ENCODE measurements at regions not wholly inside any gene's neighbourhood (a gene's known extent, or its start where the extent isn't known, plus 50 kb on each side); places are given as distances from the start of the nearest gene placed in this dataset.

DNA sequence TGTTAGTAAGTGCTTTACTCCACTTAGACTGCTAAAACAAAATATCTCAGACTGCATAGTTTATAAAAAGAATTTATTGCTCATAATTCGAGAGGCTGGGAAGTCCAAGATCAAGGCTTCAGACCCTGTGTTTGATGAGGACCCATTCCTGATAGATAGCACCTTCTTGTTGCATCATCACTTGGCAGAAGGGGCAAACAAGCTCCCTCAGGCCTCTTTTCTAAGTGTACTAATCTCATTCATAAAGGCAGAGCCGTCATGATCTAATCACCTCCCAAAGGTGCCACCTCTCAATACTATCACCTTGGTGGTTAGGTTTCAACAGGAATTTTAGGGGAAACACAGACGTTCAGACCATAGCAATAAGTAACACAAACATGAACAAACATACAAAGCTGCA is 55.4 kb downstream of the CRPPA start:
- no peak for TF ChIP-seq POLR2A (IDR thresholded peaks at IDR 0.05)
- TF ChIP-seq, protein P1, sequence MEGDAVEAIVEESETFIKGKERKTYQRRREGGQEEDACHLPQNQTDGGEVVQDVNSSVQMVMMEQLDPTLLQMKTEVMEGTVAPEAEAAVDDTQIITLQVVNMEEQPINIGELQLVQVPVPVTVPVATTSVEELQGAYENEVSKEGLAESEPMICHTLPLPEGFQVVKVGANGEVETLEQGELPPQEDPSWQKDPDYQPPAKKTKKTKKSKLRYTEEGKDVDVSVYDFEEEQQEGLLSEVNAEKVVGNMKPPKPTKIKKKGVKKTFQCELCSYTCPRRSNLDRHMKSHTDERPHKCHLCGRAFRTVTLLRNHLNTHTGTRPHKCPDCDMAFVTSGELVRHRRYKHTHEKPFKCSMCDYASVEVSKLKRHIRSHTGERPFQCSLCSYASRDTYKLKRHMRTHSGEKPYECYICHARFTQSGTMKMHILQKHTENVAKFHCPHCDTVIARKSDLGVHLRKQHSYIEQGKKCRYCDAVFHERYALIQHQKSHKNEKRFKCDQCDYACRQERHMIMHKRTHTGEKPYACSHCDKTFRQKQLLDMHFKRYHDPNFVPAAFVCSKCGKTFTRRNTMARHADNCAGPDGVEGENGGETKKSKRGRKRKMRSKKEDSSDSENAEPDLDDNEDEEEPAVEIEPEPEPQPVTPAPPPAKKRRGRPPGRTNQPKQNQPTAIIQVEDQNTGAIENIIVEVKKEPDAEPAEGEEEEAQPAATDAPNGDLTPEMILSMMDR (IDR thresholded peaks at IDR 0.05) = no peak

All from prostate gland (tissue), 2 donors.